ENCODE measurements at regions not wholly inside any gene's neighbourhood (a gene's known extent, or its start where the extent isn't known, plus 50 kb on each side); places are given as distances from the start of the nearest gene placed in this dataset.

GRCh38 chr11:46215208-46215931, 62.1 kb upstream of the CREB3L1 start:
- no peak for TF ChIP-seq CTCF (conservative IDR thresholded peaks at IDR 0.05 in 1 of 2, IDR thresholded peaks at IDR 0.05 in 1 of 2; ENCODE audit: extremely low read depth in 1 of 2, insufficient read depth in 1 of 2, low read depth in 1 of 2, low read length in 2 of 2)
- TF ChIP-seq EZH2 (IDR thresholded peaks at IDR 0.05; ENCODE audit: borderline replicate concordance, low read length), result no peak
